Spleen (tissue), 7 donors: ENCODE measurements at regions not wholly inside any gene's neighbourhood (a gene's known extent, or its start where the extent isn't known, plus 50 kb on each side); places are given as distances from the start of the nearest gene placed in this dataset.

Experiments used
- CTCF ChIP-seq, 11 experiments: fragments of 200-600 bp in 7 of 11; fragments of 450-650 bp in 4 of 11; sonication (generic) in 4 of 11; IDR thresholded peaks in 8 of 11; conservative IDR thresholded peaks in 3 of 11; 1 replicate in 7 of 11; 2 replicates in 4 of 11; pipeline versions ENCODE4 v1.4.0 to v1.8.0; 2016 to 2021; ENCODE audit warnings: antibody characterized with exemption in 11 of 11, inconsistent platforms in 4 of 11, mild to moderate bottlenecking in 1 of 11
- POLR2A ChIP-seq, 3 donors: fragments of 450-650 bp; IDR thresholded peaks; one replicate each; pipeline ENCODE4 v1.5.1; 2017; ENCODE audit warnings: antibody characterized with exemption in 3 of 3, mild to moderate bottlenecking in 1 of 3
- POLR2AphosphoS5 ChIP-seq, 3 donors: sonication (generic); formaldehyde crosslinking; IDR thresholded peaks; one replicate each; pipeline ENCODE4 v1.5.1; 2017; ENCODE audit warnings: antibody characterized with exemption in 3 of 3
- donor health status: DM: no; HTN: no; CAD: no; lungs with moderate emphysema.
- donor health status: DM: no; HTN: no; CAD: no.
- donor health status: DM: no; HTN: no; CAD: no.

GRCh38 chr14:97408937-97409815, 612.0 kb downstream of the VRK1 start:
- TF ChIP-seq CTCF (IDR thresholded peaks at IDR 0.05 in 8 of 11, conservative IDR thresholded peaks at IDR 0.05 in 3 of 11) (no peak), POLR2A (IDR thresholded peaks at IDR 0.05) (no peak), POLR2AphosphoS5 (IDR thresholded peaks at IDR 0.05) (no peak)
